HG02678 (cell line): ENCODE measurements at regions not wholly inside any gene's neighbourhood (a gene's known extent, or its start where the extent isn't known, plus 50 kb on each side); places are given as distances from the start of the nearest gene placed in this dataset.
"Not testable (repeated sequence)": the region's sequence is repeated elsewhere in the genome, so short reads cannot be mapped to it uniquely, and the experiment has no call there.

ENCODE experiments used
- ATAC-seq: cut with Tn5 transposase; IDR thresholded peaks from one replicate; pipeline ENCODE4 v1.9.1; 2021; ENCODE audit warnings: mild to moderate bottlenecking, moderate library complexity; ENCODE audit not compliant: unreplicated experiment

DNA sequence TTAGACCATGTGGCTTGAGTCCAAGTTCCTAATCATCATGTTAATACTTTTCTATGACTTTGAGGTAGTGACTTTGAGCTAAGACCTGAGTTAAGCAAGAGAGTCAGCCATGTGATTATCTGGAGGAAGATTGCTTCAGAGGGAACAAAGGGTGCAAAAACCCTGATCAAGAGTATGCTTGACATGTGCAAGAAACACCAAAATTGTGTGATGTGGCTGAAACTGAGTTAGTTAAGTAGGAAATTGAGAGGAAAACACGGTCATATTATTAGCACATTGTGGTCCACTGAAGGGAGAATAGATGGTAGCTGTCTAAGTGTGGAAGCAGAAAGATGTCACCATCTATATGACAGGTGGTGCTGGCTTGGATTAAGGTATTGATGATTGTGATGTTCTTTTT is 130.4 kb upstream of the MON1B start:
- no peak for ATAC-seq

DNA sequence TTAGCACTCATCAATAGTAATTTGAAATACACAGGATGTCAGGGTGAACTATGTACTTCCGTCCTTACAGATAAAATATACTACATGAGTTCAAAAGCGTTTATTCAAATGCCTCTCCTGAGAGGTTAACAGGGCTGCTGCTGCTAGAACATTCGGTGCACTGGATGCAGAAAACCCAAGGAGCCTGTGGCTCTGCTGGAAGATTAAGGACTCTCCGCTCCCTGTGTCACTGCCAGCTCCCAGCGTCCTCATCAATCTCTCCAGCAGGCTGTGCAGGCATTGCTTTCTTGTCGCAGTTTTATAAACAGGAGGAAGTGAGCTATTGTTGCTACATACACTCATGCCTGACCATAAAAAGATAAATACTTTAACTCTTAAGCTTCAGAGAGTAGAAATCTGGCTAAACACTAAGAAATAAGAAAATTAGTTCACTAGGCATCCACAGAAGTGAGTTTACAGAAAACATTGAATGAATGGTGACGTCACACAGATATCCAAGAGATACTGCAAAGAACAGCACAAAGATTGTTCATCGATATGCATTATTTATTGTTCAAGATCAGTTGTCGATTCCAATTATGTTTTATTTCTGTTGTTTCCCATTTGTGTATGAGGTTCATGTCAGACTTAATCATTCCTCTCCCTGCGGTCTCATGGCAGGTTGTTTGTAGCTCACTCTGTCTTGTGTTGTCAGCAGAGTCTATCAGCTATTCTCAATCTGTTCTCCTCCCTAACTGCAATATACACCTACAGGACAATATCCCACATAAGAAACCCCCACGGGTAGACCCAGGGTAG is 127.9 kb upstream of the MON1B start:
- no peak for ATAC-seq

DNA sequence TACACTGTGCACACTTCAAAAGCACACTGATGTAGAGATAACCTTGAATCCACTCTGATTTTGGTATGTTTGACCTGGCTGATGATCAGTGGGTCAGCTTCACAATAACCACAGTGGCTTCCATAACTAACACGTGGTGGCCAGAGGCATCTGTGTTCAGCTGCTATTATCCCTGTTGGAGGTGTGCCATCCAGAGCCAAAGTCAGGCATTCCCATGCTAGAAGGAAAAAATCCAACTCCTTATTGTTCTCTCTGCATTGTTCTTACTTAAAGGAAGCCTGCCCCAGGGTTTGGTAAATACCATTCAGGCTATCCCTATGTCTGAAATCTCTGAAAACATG is 127.3 kb upstream of the MON1B start:
- no peak for ATAC-seq

DNA sequence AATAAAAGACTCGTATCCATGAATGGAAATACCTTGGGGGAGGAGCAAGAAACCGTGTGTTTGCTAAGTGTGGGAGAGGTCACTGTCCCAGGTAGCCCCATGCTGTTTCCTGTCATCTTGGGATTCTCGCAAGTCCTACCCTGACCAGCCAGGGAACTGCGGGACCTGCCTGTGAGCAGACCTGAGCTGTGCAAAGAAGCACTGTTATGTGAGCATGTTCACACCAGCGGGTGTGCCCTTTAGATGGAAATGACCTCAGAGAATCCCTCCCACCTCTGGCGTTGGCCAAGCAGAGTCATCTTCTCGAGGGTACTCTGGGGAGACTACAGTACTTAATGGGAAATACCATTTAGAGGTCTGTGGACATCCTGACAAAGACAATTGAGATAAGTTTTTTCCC is 127.0 kb upstream of the MON1B start:
- no peak for ATAC-seq

DNA sequence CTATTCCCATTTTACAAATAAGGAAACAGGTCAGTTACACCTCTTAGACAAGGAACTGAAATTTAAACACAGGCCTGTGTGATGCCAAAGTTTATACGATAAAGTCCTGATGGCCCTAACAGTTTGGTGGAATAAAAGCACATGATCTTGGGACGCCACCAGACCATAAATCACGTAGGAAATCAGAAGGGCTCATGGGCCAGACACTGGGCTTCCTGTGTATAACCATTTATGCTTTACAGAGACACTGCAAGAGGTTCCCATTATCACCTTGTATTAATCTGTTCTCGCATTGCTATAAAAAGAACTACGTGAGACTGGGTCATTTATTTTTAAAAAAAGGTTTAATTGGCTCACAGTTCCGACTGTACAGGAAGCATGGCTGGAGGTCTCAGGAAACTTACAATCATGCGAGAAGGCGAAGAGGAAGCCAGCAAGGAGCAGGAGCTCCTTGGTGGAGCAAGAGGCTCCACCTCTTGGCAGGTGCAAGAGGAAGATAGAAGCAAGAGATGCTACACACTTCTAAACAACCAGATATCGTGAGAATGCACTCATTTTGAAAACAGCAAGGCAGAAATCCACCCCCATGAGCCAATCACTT is 124.0 kb upstream of the MON1B start:
- ATAC-seq = no peak

DNA sequence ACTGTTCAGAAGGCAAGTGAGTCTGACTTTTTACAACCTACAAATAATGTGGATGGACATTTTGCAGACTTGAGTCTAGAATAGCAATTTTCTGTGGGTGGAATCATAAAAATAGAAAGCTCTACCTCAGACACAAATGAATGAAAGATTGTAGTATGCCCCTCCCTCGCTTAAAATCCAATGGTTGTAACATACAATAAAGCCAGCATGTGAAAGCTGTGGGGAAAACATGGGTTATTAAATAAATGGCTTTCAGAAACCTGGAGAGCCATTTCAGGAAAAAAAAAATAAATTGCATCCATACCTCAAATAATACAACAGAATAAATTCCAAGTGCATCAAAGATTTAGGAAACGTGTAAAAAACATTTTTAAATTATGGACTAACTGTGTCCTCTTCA is 123.1 kb upstream of the MON1B start:
- ATAC-seq = no peak

DNA sequence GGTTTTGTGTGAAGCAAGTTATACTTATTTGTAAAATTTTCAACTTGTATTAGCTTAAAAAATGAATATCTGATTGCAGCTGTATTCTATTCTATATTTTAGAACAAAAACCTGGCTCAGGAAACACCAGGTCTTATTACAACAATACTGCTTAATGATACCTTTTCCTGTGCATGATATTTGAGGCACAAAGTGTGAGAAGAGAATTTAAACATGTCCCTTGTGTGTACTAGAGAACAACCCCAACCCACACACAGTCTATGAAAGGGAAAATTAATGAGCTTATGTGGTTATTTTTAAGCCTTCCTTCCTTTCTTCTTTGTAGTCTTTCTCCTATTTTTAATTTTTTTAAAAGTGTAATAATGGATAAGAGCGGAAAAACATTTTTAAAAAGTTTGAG is 122.6 kb upstream of the MON1B start:
- ATAC-seq = no peak

DNA sequence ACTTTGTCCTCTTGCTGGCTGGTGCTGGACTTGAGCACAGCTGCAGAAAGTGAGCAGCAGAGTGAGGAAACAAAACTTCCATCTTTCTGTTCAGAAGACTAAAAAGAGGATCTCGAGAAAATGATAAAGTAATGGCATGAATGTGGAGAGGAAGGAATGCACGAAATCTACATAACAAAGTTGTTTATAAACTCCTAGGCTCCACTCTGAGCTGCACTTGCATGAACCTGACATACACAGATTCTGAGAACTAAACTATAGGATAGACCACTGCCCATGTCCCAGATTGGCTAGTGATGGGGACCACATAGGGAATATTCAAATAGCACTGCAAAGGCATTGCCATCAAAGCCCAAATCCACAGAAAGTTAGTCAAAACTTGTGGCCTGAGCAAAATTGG is 121.1 kb upstream of the MON1B start:
- ATAC-seq = no peak

DNA sequence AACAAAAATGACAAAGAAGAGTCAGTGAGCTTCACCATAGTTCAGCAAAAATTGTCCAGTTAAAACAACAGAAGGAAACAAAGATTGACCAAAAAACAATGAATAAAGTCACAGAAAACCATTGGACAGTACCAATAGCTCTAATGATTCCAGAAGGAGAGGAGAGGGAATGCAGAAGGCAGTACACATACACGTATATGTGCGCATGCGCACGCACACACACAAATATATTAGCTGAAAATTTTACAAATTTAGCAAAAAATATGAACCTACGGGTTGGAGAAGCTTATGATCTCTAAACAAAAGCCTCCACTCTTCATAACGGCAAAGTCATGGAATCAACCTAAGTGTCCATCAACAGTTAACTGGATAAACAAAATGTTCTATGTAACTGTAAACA is 120.3 kb upstream of the MON1B start:
- no peak for ATAC-seq

DNA sequence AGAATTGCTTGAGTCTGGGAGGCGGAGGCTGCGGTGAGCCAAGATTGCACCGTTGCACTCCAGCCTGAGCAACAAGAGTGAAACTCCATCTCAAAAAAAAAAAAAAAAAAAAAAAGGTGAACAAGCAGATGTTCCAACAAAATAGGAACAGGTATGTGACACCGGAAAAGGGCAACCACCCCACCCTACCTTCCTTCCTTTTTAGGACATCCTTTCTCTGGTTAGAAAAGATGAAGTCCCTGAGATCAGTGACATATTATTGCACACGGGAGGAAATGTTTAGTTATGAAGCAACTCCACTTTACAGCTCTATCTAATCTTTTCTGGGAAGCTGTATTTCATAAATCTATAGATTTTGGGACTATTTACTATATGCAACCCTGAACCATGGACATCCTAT is 114.2 kb upstream of the MON1B start:
- no peak for ATAC-seq

DNA sequence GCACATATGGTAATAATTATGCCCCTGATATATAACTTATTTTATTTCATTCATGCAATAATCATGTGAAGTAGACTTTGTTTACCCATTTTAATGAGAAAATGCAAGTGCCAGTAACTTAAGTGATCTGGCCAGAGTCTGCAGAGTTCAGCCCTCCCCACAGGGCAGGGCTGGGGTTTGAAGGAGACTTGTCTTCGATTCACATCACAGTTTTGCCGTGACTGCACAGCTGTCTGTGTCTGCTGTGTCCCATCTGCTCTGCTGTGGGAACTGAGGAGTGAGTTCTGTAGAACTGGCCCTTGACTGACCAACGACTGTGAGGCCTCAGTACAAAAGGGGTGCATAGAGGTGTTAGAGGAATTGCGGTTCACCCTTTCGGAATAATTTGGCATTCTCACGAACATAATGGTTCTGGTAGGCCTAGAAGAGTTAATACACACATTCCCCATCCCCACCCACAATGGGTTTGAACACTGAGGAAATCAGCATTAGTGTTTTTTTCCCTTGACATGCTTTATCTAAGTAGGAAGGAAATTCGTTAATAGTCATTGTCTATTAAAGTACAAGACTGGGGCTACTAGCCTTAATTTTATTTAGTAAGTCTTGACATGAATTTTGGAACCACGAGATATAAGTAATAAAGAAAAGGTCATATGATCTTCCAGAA is 113.6 kb upstream of the MON1B start:
- ATAC-seq = no peak

DNA sequence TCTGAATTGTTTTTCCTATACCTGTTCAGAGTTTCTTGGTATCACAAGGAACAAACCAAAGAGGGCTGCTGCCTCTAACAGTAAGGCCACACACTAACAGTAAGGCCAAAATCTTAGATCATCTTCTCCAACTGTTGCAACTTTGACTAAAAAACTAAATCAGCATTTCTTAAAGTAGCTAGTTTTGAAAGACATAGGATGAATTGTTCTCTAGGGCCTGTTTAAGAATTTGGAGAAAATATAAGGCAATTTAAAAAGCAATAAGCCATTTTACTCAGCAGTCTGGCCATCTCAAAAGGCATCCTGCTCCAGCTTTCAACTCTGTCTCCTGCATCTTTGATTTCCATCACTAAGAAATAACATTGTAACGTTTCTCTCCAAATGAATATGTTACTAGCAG is 105.0 kb upstream of the MON1B start:
- ATAC-seq = no peak

DNA sequence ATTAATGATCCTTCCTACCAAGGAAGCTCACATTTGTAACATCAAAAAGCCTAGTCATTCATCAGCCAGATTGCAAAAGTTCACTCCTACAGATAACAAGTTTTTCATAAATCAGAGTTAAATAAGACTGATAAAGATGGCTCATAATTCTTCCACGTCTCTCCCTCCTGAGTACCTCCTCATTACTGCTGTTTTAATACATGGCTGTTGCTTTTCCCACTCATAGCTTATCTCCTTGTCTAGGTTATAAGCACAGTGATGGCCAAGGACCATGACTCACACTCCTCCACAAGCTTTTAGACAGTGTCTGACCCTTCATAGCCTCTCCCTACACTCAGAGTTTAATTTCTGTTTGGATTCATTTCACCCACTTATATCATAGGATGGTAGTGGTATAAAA is 100.9 kb upstream of the MON1B start:
- no peak for ATAC-seq

DNA sequence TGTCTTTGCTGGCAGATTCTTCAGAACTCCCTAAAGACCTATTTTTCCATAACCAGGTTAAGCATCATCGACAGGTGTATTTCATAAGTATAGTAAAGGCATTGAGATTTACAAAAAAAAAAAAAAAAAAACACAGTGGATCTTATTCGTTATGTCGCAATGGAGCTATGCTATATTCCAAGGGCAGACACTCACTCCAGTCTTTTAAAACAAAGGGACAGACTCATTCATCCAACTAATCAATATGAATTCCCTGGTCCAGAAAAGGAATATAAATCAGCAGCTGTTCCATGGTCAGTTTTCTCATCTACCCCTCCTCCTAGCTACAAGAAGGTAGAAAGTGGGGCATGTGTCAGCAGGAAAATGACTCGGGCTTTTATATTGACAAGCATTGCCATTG is 97.7 kb upstream of the MON1B start:
- ATAC-seq = no peak

DNA sequence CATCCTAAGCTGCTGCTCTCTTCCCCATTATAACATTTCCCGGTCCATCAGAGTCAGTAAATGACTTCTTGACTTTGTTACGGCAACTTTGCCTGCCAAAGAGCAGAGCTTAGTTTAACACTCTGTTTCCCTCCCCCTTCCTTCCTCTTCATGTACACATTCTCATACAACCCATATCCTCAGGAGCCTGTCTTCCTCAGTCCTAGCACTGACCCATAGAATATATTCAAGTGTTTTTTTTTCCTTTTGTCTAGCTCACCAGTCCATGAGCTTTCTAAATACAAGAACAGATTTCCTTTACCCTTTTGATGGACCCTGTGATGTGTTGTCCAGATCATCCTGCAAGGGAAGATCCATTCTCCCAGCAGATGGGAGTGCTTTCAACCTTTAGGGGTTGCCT is 97.0 kb upstream of the MON1B start:
- no peak for ATAC-seq

DNA sequence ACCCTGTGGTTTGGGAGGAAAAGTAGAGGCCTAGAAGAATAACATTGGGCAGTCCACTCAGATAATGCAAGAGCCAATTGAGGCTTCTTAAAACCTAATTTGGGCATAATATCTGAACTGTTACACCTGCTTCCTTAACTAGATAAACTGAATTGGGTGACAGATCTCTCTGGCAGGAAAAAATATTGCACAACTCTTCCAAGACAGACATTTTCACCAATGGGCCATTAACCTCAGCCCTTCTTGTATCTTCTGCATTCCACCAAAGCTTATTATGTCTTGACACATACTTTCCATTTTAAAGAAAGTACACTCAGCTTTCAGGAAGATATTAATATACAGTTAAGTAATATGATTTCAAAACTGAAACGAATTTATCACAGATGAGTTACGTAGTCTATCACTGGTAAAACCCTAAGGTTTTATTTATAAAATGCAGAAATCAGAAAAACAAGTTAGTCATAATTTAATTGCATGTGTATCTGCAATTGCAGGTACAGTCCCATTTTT is 79.9 kb upstream of the MON1B start:
- ATAC-seq = no peak

DNA sequence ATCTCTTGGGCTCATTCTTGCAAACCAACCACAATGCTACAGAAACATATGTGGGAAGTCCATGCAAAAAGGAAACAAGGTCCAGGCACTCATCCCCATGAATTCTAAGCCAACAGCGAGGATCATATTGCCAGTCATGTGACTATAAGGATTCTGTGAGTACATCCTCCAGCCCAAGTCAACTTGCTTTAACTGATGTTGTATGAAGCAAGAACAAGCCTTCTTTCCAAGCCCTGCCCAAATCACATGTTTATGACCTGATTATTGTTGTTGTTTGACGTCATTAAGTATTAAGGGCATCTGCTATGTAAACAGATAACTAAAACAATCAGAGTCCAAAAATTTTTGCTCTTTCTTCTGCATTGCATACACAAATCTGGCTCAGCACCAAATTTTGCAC is 78.2 kb upstream of the MON1B start:
- no peak for ATAC-seq

DNA sequence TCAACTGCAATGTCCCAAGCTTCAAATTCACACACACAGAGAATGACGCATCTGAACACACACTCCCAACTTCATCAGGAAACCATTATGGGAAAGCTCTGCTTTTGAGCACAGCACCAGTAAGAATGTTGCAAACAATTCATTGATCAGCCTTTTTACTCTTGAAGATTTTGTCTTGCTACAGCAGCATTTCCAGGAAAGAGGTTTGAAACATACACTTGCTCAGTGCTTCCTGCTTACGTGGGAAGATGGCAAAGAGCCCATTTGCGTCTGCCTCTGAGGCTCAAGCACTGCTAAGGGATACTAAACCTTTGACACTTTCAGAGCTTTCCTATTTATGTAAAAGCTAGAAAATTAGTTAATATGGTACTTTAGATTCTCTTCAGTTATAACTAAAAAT is 77.2 kb upstream of the MON1B start:
- no peak for ATAC-seq

DNA sequence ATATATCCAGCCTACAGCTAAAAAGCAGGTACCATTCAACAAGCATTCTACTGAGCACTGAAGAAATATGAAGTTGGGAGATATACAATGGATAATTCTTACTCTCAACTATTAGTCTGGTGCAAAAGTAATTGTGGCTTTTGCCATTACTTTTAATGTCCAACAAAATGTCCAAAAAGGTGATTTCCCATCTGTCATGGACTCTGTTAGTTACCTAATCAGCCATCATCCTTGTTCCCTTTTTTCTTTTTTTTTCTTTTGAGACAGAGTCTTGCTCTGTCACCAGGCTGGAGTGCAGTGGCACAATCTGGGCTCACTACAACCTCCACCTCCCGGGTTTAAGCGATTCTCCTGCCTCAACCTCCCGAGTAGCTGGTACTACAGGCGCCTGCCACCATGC is 76.6 kb upstream of the MON1B start:
- not testable (repeated sequence) for ATAC-seq

DNA sequence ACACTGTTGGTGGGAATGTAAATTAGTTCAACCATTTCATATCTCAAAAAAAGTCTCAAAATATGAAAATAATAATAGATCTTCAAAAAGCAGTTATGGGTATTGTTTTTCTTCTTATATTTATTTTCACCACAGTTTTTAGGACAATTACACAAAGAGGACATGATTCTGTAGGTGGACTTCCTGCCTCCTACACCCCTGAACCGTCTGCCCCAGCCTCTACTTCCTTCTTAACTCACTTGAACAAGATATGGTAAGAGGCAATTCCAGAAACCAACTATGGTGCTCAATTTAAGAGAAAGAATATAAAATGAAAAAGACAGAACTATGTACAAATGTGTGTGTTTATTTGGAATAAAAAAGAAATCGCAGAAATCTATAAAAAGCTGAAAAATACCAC is 74.1 kb upstream of the MON1B start:
- no peak for ATAC-seq

DNA sequence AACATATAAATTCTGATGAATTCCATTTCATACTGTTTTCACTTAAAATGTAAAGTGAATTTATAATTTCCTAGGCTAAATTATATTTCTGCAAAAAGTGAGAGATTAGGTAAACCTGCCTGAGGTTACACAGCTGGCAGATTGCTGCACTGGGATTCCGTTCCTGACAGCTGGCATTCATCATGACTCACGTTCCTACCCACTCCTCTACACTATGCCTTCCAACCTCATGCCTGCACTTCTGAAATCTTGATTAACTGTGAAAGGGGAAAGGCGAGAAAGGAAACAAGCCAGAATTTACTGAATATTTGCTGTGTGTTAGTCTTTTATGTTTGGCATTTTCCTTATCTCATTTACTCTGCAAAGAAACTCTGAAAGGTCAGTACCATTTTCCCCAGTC is 73.3 kb upstream of the MON1B start:
- ATAC-seq = no peak

DNA sequence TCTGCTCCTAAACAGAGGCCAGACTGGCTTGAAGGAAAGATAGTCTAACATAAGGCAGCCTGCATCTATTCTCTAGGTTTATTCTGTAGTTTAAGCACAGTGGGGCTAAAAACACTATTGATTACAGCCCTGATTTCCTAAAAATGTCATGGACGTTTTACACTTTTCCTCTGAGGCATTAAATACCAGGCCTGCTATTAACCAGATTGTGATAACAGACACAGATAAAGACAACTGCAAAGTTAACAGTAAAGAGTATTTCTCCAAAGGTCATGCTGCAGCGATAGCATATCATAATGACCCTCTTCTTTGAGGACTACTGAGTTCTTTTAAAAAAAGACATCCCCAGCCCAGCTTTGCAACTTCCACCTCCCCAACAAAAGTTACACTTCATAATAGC is 59.6 kb upstream of the MON1B start:
- ATAC-seq = no peak
